ENCODE measurements at regions not wholly inside any gene's neighbourhood (a gene's known extent, or its start where the extent isn't known, plus 50 kb on each side); places are given as distances from the start of the nearest gene placed in this dataset.
"Not testable (repeated sequence)": the region's sequence is repeated elsewhere in the genome, so short reads cannot be mapped to it uniquely, and the experiment has no call there.

- Histone ChIP-seq H3K27me3 (ENCODE audit: control insufficient read depth, insufficient read depth, low read length) (no peaks in the 10 kb centered on the region), H3K36me3 (ENCODE audit: control insufficient read depth, insufficient read depth, low read length) (no peaks in the 10 kb centered on the region), H3K4me1 (ENCODE audit: control insufficient read depth, insufficient read depth, low read length) (no peaks in the 10 kb centered on the region), H3K27ac (ENCODE audit: low read depth, low read length) (no peak overlapping the region), H3K9me3 (ENCODE audit: control insufficient read depth, insufficient read depth, low read length) (no peaks in the 10 kb centered on the region), H3K4me3 (ENCODE audit: low read depth, low read length) (no peak overlapping the region), H3K9ac (ENCODE audit: low read depth, low read length) (no peak overlapping the region)
These were observed 79.8 kb downstream of the ZNF92 start for GRCh38 chr7:65453341-65454030.

- Histone ChIP-seq H3K36me3 (ENCODE audit: control insufficient read depth, insufficient read depth, low read length) (no peaks in the 10 kb centered on the region), H3K27ac (ENCODE audit: low read depth, low read length) (no peak overlapping the region), H3K4me1 (ENCODE audit: control insufficient read depth, insufficient read depth, low read length) (no peaks in the 10 kb centered on the region)
These were observed 80.8 kb downstream of the ZNF92 start for GRCh38 chr7:65454469-65454868.

GRCh38 chr7:65455050-65455449, 81.4 kb downstream of the ZNF92 start:
- H3K9ac ChIP-seq (ENCODE audit: low read depth, low read length); H3K4me3 ChIP-seq (ENCODE audit: low read depth, low read length); H3K9me3 ChIP-seq (ENCODE audit: control insufficient read depth, insufficient read depth, low read length); H3K36me3 ChIP-seq (ENCODE audit: control insufficient read depth, insufficient read depth, low read length); H3K4me1 ChIP-seq (ENCODE audit: control insufficient read depth, insufficient read depth, low read length); H3K27ac ChIP-seq (ENCODE audit: low read depth, low read length); H3K27me3 ChIP-seq (ENCODE audit: control insufficient read depth, insufficient read depth, low read length): not testable (repeated sequence)

More at GRCh38 chr7:65454469-65454868, 80.8 kb downstream of the ZNF92 start:
- no peak overlapping the region for H3K4me3 ChIP-seq (ENCODE audit: low read depth, low read length)
- no peak overlapping the region for H3K9ac ChIP-seq (ENCODE audit: low read depth, low read length)
- H3K9me3 ChIP-seq (ENCODE audit: control insufficient read depth, insufficient read depth, low read length): no peaks in the 10 kb centered on the region
- H3K27me3 ChIP-seq (ENCODE audit: control insufficient read depth, insufficient read depth, low read length): no peaks in the 10 kb centered on the region

- Histone ChIP-seq H3K27ac (ENCODE audit: low read depth, low read length) (no peak overlapping the region), H3K27me3 (ENCODE audit: control insufficient read depth, insufficient read depth, low read length) (no peaks in the 10 kb centered on the region), H3K36me3 (ENCODE audit: control insufficient read depth, insufficient read depth, low read length) (no peaks in the 10 kb centered on the region), H3K4me1 (ENCODE audit: control insufficient read depth, insufficient read depth, low read length) (no peaks in the 10 kb centered on the region), H3K9ac (ENCODE audit: low read depth, low read length) (no peak overlapping the region), H3K9me3 (ENCODE audit: control insufficient read depth, insufficient read depth, low read length) (no peaks in the 10 kb centered on the region), H3K4me3 (ENCODE audit: low read depth, low read length) (no peak overlapping the region)
These were observed 84.0 kb downstream of the ZNF92 start for GRCh38 chr7:65457705-65458104.

- Histone ChIP-seq H3K9ac (ENCODE audit: low read depth, low read length) (no peak overlapping the region), H3K4me3 (ENCODE audit: low read depth, low read length) (no peak overlapping the region), H3K27ac (ENCODE audit: low read depth, low read length) (no peak overlapping the region), H3K27me3 (ENCODE audit: control insufficient read depth, insufficient read depth, low read length) (no peaks in the 10 kb centered on the region), H3K36me3 (ENCODE audit: control insufficient read depth, insufficient read depth, low read length) (no peaks in the 10 kb centered on the region), H3K4me1 (ENCODE audit: control insufficient read depth, insufficient read depth, low read length) (no peaks in the 10 kb centered on the region), H3K9me3 (ENCODE audit: control insufficient read depth, insufficient read depth, low read length) (no peaks in the 10 kb centered on the region)
These were observed 85.8 kb downstream of the ZNF92 start for GRCh38 chr7:65459438-65459837.

- Histone ChIP-seq H3K36me3 (ENCODE audit: control insufficient read depth, insufficient read depth, low read length) (no peaks in the 10 kb centered on the region), H3K4me3 (ENCODE audit: low read depth, low read length) (no peak overlapping the region), H3K9me3 (ENCODE audit: control insufficient read depth, insufficient read depth, low read length) (no peaks in the 10 kb centered on the region), H3K9ac (ENCODE audit: low read depth, low read length) (no peak overlapping the region), H3K27me3 (ENCODE audit: control insufficient read depth, insufficient read depth, low read length) (no peaks in the 10 kb centered on the region), H3K4me1 (ENCODE audit: control insufficient read depth, insufficient read depth, low read length) (no peaks in the 10 kb centered on the region), H3K27ac (ENCODE audit: low read depth, low read length) (no peak overlapping the region)
These were observed 88.6 kb downstream of the ZNF92 start for GRCh38 chr7:65462148-65462716.

GRCh38 chr7:65463184-65463583, 89.5 kb downstream of the ZNF92 start:
- H3K4me1 ChIP-seq (ENCODE audit: control insufficient read depth, insufficient read depth, low read length): no peaks in the 10 kb centered on the region
- H3K4me3 ChIP-seq (ENCODE audit: low read depth, low read length): no peak overlapping the region
- H3K9ac ChIP-seq (ENCODE audit: low read depth, low read length): no peak overlapping the region
- H3K27me3 ChIP-seq (ENCODE audit: control insufficient read depth, insufficient read depth, low read length): no peaks in the 10 kb centered on the region
- no peak overlapping the region for H3K27ac ChIP-seq (ENCODE audit: low read depth, low read length)
- no peaks in the 10 kb centered on the region for H3K36me3 ChIP-seq (ENCODE audit: control insufficient read depth, insufficient read depth, low read length)
- H3K9me3 ChIP-seq (ENCODE audit: control insufficient read depth, insufficient read depth, low read length): no peaks in the 10 kb centered on the region

GRCh38 chr7:65469919-65470558, 96.4 kb downstream of the ZNF92 start:
- H3K27ac ChIP-seq (ENCODE audit: low read depth, low read length); H3K4me3 ChIP-seq (ENCODE audit: low read depth, low read length); H3K27me3 ChIP-seq (ENCODE audit: control insufficient read depth, insufficient read depth, low read length); H3K36me3 ChIP-seq (ENCODE audit: control insufficient read depth, insufficient read depth, low read length); H3K9ac ChIP-seq (ENCODE audit: low read depth, low read length); H3K4me1 ChIP-seq (ENCODE audit: control insufficient read depth, insufficient read depth, low read length): not testable (repeated sequence)
- H3K9me3 ChIP-seq (ENCODE audit: control insufficient read depth, insufficient read depth, low read length): peaks cover 15% of the 10 kb centered on the region

GRCh38 chr7:65471587-65471986, 97.9 kb downstream of the ZNF92 start:
- Histone ChIP-seq H3K4me3 (ENCODE audit: low read depth, low read length) (no peak overlapping the region), H3K36me3 (ENCODE audit: control insufficient read depth, insufficient read depth, low read length) (no peaks in the 10 kb centered on the region), H3K9ac (ENCODE audit: low read depth, low read length) (no peak overlapping the region), H3K9me3 (ENCODE audit: control insufficient read depth, insufficient read depth, low read length) (peaks cover 15% of the 10 kb centered on the region), H3K27ac (ENCODE audit: low read depth, low read length) (no peak overlapping the region), H3K27me3 (ENCODE audit: control insufficient read depth, insufficient read depth, low read length) (no peaks in the 10 kb centered on the region), H3K4me1 (ENCODE audit: control insufficient read depth, insufficient read depth, low read length) (no peaks in the 10 kb centered on the region)

GRCh38 chr7:65475040-65475726, 101.5 kb downstream of the ZNF92 start:
- Histone ChIP-seq H3K4me3 (ENCODE audit: low read depth, low read length) (no peak overlapping the region), H3K4me1 (ENCODE audit: control insufficient read depth, insufficient read depth, low read length) (peaks cover 2% of the 10 kb centered on the region; the same call in 1 of the 2 replicates), H3K9ac (ENCODE audit: low read depth, low read length) (no peak overlapping the region), H3K27me3 (ENCODE audit: control insufficient read depth, insufficient read depth, low read length) (no peaks in the 10 kb centered on the region), H3K36me3 (ENCODE audit: control insufficient read depth, insufficient read depth, low read length) (no peaks in the 10 kb centered on the region), H3K9me3 (ENCODE audit: control insufficient read depth, insufficient read depth, low read length) (peaks cover 34% of the 10 kb centered on the region), H3K27ac (ENCODE audit: low read depth, low read length) (no peak overlapping the region)

Measured in HUES48 (cell line).